CD4-positive, alpha-beta T cell treated with Interleukin-21 for 1 hour (primary cell): ENCODE measurements at regions not wholly inside any gene's neighbourhood (a gene's known extent, or its start where the extent isn't known, plus 50 kb on each side); places are given as distances from the start of the nearest gene placed in this dataset.

ENCODE experiments used
- DNase-seq: peaks from one replicate; pipeline ENCODE4 v3.0.0-alpha.2; 2020

DNA sequence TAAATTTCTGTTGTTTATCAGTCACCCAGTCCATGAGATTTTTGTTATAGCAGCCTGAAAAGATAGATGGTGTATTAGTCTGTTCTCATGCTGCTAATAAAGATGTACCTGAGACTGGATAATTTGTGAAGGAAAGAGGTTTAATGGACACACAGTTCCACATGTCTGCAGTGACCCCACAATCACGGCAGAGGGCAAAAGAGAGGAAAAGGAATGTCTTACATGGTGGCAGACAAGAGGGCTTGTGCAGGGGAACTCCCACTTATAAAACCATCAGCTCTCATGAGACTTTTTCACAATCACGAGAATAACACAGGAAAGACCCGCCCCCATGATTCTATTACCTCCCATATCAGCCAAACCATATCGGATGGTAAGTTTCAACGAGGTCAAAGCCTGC is 309.2 kb downstream of the LIG4 start:
- DNase-seq, result no peak

DNA sequence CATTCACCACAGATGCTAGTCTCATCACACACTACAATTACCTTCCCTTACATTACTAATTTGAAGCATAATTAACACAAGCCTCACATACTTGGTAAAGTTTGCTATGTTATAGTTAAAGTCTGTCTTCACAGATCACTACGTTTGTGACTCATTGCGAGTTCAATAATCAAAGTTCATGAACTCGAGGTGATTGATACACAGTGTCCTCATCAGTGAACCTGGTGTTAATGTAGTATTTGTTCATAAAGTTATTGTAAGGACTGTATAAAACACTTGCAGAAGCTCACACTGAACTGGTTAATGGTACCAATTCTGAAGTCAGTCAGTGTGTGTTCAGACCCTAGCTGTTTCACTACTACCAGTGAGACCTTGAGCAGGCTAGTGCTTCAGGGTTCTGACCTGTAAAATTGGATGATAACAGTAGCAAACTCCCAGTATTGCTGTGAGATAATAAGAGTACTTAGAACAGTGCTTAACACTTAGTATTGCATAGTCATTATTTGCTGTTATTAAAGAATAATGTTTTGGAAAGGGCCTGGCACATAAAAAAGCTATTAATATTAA is 313.3 kb downstream of the LIG4 start:
- no peak for DNase-seq

DNA sequence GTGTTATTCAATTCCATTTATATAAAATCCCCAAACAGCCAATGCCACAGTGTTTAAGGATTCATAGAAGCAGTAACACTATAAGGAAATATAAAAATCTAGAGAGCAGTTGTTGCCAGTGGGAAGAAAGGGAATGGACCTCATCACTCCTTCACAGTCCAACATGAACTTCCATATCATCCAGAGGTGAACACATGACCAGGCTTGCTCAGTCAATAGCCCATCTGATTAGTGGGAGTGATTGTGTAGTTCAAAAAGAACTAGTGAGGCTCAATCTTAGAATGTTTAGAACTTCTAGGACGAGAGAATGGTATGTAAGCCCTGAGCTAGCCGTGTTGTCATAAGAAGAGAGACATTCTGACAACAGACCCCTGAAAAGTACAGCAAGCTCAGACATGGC is 314.1 kb downstream of the LIG4 start:
- no peak for DNase-seq

DNA sequence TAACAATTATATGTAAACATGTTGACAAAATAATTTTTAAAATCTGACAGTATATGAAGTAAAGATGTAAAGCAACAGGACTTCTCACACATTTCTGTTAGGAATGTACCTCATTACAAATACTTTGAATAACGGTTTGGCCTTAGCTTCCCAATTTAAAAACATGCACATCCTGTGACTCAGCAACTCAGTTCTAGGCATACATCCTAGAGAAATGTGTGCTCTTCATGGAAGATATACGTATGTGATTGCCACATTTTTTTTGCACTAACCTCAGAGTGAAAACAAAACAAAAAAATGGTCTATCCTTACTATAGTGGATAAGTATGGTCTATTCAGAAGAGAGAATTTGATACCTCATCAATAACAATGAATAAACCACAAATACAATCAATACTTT is 314.6 kb downstream of the LIG4 start:
- DNase-seq, result no peak

DNA sequence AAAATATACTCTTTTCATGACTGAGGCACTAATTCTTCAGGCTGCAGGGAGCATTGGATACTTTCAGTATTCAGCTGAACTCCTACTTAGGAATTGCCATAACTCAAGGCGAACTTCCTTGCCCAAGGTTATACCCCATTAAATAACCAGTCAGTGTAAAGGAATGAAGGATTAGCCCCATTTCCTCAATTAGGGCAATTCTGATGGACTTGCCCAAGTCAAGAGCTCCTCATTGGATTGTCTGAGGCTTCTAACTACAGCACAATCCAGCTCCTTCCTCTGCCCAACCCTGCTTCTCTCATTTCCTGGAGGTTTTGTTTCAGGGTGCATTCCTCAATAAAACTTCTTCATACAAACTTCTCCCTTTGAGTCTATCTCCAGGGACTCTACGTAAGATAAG is 329.2 kb downstream of the LIG4 start:
- DNase-seq, result no peak

DNA sequence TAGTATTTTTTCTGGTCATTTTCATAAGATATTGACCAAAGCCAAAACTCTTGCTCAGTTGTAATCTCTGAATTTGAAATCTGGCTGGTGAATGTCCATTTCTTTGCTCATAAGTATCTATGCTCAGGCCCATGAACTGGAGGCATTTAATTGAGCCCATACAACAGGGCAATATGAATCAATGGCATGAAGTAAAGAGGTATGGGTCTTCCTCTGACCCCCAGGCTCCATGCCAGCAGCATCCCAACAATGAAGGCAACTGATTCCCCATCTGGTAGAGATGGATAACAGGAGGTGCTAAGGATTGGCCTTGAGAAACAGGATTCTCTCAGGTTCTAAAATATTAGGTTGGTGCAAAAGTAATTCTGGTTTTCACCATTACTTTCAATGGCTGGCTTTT is 330.8 kb downstream of the LIG4 start:
- DNase-seq, result no peak

DNA sequence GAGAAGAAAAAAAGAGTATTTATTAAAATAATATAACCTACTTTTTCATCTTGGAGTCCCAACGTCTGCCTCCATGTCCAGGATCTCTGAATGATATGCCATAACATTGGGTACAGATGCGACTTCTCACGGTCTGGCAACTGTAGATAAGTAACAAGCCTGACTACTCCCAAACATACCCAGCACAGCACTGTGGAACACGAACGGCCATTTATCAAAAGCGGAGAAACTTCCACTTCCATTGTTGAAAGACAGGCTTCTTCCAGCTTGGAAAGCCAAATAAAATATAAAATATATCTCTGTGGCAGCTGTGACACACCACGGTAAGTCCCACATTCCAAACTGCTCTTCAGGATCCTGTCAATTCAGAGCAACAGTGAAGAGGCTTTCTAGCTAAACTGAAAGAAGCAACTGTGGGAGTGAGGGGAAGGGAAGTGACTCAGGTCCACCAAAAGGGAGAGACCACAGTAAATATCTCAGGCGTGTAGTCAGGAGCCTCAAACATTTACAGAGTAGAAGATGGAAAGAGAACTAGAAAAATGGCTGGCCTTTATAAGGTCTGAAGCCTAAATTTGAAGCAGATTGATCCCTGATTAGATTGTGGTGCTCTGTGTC is 331.7 kb downstream of the LIG4 start:
- no peak for DNase-seq

DNA sequence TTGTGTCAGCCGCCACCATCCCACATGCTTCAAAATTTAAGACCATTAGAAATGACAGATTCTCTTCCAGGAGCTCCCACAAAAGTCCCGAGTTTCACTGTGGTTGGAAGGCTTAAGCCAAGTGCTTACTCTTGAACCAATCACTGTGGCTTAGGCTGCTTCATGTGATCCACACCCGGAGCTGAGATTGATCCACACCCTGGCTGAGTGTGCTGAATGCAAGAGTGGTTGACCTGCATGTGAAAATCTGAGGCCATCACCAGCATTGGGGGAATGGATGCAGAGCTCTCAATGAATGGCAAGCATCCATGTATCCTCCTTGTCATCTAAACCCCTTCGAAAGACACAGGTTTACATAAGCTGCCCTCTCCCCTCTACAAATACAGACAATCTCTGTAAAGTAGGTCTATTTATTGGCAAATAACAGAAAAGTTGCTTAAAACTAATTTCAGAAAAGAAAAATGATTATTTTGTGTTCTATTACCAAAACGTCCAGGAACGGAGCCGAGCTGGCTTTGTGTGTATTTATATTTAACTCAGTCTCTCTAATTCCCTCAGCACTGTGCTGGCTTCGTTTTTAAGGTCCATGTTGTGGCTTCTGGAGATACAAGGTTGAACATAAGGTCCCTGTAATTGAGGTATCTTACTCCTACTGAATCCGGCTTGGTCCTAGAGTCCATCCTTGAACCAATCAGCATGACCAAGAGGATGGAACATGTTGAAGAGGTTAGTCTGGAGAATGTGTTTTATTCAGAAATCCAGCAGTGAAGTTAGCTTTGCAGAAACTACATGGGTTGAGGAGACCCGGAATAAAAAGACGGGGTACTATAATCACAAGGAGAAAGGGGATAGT is 332.4 kb downstream of the LIG4 start:
- no peak for DNase-seq

DNA sequence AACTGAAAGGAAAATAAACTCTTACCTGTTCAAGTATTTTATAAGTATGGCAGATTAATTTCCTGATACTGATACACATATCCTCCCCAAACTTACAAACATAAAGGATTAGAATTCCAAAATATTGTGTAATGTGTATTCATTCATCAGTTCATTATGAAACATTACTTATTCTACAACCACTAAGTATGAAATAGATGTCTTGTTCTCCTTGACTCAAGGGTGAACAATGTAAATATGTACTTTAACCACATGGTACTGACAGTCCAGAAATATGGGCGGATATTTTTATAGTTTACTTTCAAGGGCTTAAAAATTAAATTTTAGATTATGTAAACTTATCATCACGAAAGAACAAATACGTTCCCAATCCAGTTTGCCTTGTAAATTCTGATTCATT is 334.0 kb downstream of the LIG4 start:
- DNase-seq, result no peak

DNA sequence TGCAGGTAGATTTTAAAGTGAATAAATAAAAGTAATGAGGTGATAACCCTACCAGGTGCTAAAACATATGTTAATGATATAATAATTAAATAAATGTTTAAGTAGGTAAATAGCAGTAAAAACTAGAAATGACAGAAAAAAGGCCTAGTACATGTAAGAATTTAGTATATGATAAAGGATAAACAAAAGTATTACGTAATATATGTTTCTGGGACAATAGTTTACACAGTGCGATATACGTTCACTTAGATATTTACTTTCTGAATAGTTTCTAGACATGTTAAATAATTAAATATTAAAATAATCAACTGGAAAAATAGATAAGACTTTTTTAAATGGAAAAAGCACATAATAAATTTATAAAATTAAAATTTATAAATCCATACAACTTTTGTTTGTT is 340.9 kb downstream of the LIG4 start:
- no peak for DNase-seq

DNA sequence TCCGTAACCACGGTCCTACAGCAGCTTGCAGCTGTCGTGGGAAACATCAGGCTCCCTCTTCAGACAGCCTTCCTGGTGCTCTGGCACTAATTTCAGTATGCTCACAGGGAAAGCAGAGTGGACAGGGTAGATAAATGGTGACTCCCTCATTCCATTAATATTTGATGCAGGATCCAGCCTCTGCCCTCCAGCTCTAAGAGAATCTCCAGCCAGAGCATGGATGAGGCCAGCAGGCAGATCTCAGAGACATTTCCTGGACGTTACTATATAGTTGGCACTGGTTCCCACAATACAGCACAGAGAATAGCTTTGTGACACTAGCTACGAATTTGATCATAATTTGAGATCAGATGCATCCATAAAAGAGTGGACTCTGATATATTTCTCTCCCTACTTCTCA is 341.4 kb downstream of the LIG4 start:
- no peak for DNase-seq

DNA sequence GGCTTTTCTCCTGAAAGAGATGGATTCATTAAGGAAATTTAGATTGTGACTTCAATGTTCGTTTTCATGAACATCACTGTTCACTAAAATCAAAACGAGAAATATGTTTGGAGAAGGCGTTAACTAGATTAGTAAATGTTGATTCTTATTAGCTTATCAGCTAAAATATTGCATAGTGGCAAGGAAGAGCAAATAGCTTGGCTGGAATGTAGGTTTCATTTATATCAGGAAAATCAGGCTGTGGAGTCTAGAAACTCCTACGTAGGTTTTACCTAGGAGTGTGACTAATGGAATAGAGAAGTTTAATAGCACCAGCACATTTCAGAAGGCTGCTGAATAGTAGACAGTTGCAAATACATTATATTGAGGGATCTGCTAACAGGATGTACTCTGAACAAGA is 344.9 kb downstream of the LIG4 start:
- DNase-seq, result no peak

DNA sequence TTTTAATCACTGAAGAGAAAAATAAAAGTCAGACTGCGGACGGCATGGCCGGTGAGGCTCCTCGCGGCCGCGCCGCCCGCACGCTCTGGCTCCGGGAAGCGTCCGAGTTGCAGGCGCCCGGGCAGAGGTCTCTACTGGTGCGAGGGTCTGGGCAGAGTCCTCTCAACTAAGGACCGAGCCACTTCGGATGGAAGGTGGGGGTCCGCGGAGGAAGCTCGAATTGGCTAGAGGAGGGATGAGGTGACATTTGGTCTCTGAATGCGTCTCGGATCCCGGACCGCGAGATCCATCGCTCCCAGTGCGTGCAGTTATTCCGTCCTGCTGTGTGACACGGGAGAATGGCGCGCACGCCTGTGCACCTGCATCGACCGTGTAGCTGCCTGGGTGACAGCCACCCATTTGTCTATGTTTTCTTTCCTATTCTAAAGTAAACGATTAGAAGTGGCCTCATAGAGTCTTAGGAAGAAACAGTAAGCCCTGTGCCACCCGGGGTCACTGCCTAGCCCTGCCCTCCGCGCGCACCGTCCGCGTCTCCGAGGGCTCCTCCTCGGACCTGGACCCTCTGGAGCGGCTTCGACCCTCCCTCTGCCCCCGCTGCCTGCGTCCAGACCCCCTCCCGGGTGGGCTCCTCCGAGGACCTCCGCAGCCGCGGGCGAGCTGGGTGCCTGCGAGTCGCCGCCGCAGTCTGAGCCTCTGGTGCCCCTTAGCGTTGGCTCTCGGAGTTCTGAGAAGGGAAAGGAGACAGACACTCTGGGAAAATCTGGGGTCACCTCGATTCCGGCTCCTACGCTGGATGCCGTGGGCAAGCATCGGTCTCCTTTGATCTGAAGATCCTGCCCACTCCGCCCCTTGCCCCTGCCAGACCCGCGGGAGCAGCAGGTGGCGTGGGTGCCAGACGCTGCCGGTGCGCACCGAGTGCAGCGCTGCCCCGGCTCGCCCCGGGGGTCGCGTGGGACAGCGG is 347.4 kb downstream of the LIG4 start:
- no peak for DNase-seq

DNA sequence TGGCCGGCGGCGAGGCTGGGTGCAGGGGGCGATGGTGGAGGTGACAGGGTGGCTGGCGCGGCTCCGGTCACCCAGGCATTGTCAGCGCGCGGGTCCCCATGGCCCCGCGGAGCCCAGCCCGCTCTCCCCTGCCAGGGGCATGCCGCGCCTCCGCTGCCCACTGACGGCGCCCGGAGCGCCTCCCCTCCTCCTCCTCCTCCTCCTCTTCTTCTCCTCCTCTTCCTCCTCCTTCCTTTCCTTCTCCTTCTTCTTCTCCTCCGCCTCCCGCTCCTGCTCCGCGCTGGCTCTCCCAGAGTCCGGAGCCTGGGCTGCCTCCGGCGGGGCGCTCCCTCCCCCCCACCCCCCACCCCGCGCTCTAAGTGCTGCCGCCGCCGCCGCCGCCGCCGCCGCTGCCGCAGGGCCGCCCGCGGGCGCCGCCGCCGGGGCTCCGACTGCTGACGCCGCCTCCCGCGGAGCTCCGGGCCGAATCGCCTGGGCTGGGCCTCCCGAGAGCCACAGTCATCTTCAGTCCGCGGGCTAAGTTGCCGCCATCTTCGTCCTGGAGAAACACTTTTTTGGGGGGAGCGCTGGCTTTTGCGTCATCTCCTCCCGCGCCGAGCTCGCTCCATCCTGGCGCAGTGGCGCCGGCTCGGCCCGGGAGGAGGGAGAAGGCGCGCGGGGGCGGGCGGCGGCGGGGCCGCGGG is 348.3 kb downstream of the LIG4 start:
- no peak for DNase-seq

DNA sequence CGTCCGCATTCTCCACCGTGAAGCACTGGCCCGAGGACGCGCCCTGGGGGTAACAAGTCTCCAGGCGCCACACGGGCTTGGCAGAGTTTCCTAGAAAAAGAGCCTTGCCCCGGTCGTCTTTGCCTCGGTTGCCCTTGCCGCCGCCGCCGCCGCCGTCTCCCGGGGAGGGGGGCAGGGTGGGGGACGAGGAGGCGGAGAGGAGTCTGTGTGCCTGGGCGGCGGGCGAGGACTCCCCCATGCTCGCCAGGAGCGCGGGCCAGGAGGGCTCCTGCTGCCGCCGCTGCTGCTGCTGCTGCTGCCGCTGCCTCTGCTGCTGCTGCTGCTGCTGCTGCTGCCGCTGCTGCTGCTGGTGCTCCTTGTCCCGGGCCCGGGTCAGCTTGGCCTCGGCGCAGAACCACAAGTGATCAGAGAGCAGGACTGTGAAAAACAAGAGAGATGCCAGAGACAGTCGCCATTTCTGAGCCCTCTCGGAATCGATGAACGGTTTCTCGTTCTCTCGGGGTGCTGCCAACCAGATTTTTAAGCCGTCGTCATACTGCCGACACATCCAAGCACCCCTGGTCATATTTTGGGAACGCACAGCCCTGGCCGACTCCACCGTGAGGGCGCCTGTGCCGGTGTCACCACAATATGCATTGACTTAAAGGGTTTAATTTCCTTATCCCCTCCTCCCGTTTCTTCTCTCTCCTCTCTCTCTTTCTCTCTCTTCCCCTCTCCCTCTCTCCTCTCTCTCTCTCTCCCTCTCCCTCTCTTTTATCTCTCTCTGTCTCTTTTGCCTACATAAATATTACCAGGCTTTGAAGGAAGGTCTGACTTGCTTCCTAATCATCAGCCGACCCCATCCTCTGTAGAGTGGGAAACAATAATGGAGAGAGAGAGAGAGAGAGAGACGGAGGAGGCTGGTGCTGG is 349.1 kb downstream of the LIG4 start:
- no peak for DNase-seq

DNA sequence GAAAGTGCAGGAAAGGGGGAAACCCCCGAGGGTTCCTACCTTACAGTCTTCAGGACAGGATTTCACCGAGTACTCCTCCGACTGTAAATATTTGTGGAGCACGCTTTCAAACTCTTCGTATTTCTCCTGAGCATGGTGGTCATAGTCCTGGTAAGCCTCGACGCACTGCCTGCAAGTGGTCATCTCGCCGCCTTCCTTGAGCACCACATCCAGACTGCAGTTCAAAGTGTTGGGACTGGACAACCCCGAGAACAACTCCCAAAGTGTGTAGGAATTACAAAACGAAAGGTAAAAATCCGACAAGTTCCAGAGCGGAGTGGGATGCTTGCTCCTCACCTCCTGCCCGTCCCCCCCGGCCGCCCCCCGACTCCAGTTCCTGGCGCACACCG is 349.7 kb downstream of the LIG4 start:
- no peak for DNase-seq

DNA sequence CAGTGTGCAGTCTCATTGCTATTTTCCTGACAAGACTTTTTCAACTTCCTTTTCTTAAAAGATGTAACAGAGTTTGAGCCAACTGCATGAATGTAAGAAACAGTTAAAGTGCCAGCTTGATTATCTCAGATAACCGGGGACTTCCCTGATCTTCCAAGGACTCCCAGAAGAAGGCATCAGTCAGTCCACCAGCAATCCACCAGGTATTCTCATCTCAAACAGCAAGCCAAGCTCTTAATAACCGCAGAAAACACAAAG is 350.1 kb downstream of the LIG4 start:
- no peak for DNase-seq

DNA sequence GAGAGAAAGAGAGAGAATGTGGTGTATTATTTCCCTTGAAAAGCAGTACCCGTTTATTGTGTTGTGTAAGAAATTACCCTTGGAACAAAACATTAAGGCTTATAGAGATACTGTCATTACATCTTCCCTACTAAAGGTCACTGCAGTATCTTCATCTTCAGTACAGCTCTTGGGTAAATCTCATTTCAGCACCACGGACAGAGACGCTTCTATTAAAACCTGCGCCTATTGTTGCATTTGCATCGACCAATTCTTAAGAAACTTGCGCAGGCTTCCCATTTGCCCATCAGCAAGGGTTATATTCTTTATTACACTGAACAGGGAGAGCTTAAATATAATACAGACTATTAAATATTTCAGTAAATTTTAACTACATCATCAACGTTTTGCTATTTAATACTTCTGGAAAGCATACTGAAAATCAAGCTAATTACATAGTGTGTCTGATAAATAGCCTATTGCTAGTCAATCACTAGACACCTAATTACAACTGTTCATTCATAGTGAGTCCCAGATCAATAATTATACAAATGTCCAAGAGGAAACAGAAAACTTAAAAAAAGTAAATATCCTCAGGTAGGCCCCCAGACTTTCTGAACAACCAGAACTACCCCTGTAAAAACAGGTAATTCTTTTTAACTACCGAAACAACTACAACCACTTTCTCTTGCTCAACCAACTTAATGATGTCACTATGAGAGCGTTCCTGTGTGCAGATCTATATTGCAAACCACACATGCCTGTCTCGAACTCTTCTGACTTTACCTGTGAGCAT is 350.6 kb downstream of the LIG4 start:
- DNase-seq, result no peak

DNA sequence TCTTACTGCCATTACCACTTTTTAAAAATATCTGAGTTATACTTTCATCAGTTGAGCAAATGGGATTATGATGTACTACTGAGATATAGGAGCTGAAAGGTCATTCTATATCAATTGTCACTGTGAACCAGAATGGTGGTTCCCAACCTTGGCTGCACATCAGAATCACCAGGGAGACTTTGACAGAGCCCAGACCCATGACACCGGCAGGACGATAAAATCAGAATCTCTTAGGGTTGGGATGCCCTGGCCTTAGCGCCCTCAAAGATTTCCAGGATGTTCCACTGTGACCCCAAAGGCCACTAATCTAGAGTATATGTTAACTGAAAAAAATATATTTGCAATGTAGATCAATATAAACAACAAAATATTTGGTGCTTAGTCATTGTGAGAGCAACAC is 355.1 kb downstream of the LIG4 start:
- no peak for DNase-seq

DNA sequence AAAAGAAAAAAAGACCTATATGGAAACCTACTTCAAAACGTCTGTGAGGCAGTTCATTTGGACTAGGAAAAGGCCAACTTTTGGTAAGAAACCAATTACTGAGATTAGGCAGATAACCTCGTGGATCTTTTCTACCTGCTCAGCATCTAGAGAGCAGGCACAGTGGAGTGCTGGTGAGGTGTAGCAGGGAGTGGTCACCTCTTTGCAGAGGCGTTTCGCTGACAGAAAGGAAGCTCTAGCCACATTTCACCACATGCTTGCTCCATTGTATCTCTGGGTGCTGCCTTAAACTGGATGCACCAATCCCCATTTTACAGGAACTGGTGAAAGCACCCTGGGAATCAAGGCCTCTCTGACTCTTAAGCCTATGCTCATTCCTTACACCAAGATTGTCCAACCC is 360.5 kb downstream of the LIG4 start:
- DNase-seq, result no peak

DNA sequence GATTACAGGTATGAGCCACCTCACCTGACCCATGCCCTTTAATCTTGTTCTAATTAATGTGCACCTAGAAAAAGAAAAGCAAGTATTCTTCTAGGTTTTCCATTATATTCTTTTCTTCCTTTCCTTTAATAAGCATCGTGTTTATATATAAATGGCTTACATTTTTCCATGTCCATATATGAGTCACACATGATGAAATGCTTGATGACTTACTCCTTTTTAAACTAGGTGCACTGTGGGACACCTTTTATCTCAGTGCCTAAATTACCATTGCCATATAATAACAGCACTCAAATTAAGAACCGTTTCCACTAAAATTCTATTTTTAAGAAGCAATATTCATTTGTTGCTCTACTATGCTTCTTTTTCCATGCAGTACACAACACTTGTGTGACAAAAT is 363.3 kb downstream of the LIG4 start:
- DNase-seq, result no peak
